Iris pigment epithelial cell (primary cell): ENCODE measurements at regions not wholly inside any gene's neighbourhood (a gene's known extent, or its start where the extent isn't known, plus 50 kb on each side); places are given as distances from the start of the nearest gene placed in this dataset.

Experiments
- DNase-seq: peaks from one replicate; pipeline ENCODE4 v3.0.0-alpha.2; 2011; ENCODE audit warnings: low read depth

GRCh38 chr9:7984203-7984602, 184.6 kb upstream of the DMAC1 start:
- DNase-seq, result no peak

- no peak for DNase-seq
Observed at GRCh38 chr9:7983490-7983889, 183.9 kb upstream of the DMAC1 start.

GRCh38 chr9:7982907-7983306, 183.3 kb upstream of the DMAC1 start:
- DNase-seq, result no peak

- DNase-seq, result no peak
Observed at GRCh38 chr9:7980691-7981289, 181.2 kb upstream of the DMAC1 start.

- no peak for DNase-seq
Observed at GRCh38 chr9:7980041-7980440, 180.5 kb upstream of the DMAC1 start.

- no peak for DNase-seq
Observed at GRCh38 chr9:7979611-7980010, 180.0 kb upstream of the DMAC1 start.

GRCh38 chr9:7977586-7977985, 178.0 kb upstream of the DMAC1 start:
- no peak for DNase-seq

GRCh38 chr9:7976856-7977255, 177.3 kb upstream of the DMAC1 start:
- DNase-seq, result no peak

GRCh38 chr9:7976167-7976755, 176.7 kb upstream of the DMAC1 start:
- DNase-seq, result no peak

GRCh38 chr9:7975336-7975735, 175.8 kb upstream of the DMAC1 start:
- no peak for DNase-seq

GRCh38 chr9:7974335-7974960, 174.9 kb upstream of the DMAC1 start:
- DNase-seq, result no peak

GRCh38 chr9:7973123-7973522, 173.5 kb upstream of the DMAC1 start:
- DNase-seq, result no peak

GRCh38 chr9:7970681-7971330, 171.2 kb upstream of the DMAC1 start:
- no peak for DNase-seq

GRCh38 chr9:7968687-7969086, 169.1 kb upstream of the DMAC1 start:
- no peak for DNase-seq

- no peak for DNase-seq
Observed at GRCh38 chr9:7967851-7968250, 168.3 kb upstream of the DMAC1 start.

- no peak for DNase-seq
Observed at GRCh38 chr9:7967093-7967827, 167.7 kb upstream of the DMAC1 start.

- no peak for DNase-seq
Observed at GRCh38 chr9:7965063-7965462, 165.5 kb upstream of the DMAC1 start.

- no peak for DNase-seq
Observed at GRCh38 chr9:7963026-7963425, 163.4 kb upstream of the DMAC1 start.

- no peak for DNase-seq
Observed at GRCh38 chr9:7961076-7961475, 161.5 kb upstream of the DMAC1 start.

GRCh38 chr9:7960320-7961050, 160.9 kb upstream of the DMAC1 start:
- no peak for DNase-seq

GRCh38 chr9:7957803-7958202, 158.2 kb upstream of the DMAC1 start:
- DNase-seq, result no peak

GRCh38 chr9:7947577-7947976, 148.0 kb upstream of the DMAC1 start:
- DNase-seq, result no peak
